HepG2 (cell line): ENCODE measurements at regions not wholly inside any gene's neighbourhood (a gene's known extent, or its start where the extent isn't known, plus 50 kb on each side); places are given as distances from the start of the nearest gene placed in this dataset.

Experiments
- ATAC-seq: fragments of 200-7000 bp; cut with Tn5 transposase; 3 replicates; pipeline ENCODE4 v1.9.1; 2020; ENCODE audit warnings: mild to moderate bottlenecking, moderate library complexity
- BruUV-seq: library from RNA; stranded (reverse); fragments of 400-500 nt; replicated peaks from 2 replicates; lab custom pipeline; 2021; lab: Mats Ljungman, UMichigan
- CTCF ChIA-PET: fragments of 300-600 bp; formaldehyde crosslinking; extraction: SDS; loops from one replicate; lab custom pipeline; 2021; ENCODE audit warnings: low total read pairs, inconsistent platforms, low intra/inter-chr PET ratio; lab: Yijun Ruan, JAX
- POLR2A ChIA-PET: fragments of 350-600 bp; sonication (Branson Sonifier 250); formaldehyde crosslinking; loops from one replicate; lab custom pipeline; 2020; ENCODE audit warnings: antibody characterized with exemption, inconsistent platforms; lab: Yijun Ruan, JAX
- DNase-seq: peaks from one replicate; pipeline ENCODE4 v3.0.0-alpha.2; 2015; ENCODE audit warnings: low spot score
- FAIRE-seq: peaks from 3 replicates; lab custom pipeline; 2011; peaks lifted over from hg19 to GRCh38; lab: Jason Lieb, UNC
- H2AFZ ChIP-seq: one replicate; pipeline ENCODE4 v1.6.1; 2011; ENCODE audit warnings: low read length, inconsistent platforms
- H3K27ac ChIP-seq: fragments of 300-600 bp; 3 replicates; pipeline ENCODE4 v1.8.0; 2011; ENCODE audit warnings: mixed run types, mild to moderate bottlenecking, mixed read lengths, low read length, inconsistent platforms; ENCODE audit not compliant: insufficient read depth; ENCODE audit errors: extremely low read length
- H3K27me3 ChIP-seq, 2 experiments: fragments of 200-600 bp in 1 of 2; 2 replicates in 1 of 2; 3 replicates in 1 of 2; pipeline versions ENCODE4 v1.6.0 to v1.8.0; 2011; ENCODE audit warnings: low read length in 2 of 2, mild to moderate bottlenecking in 2 of 2, moderate library complexity in 2 of 2, inconsistent platforms in 1 of 2; ENCODE audit not compliant: insufficient read depth in 2 of 2, control insufficient read depth in 1 of 2
- H3K36me3 ChIP-seq, 2 experiments: fragments of 200-600 bp in 1 of 2; replicated peaks in 1 of 2; 2 replicates in 1 of 2; 3 replicates in 1 of 2; pipeline versions ENCODE4 v1.5.1 to v1.8.0; 2011; ENCODE audit warnings: low read length in 2 of 2, inconsistent platforms in 1 of 2; ENCODE audit not compliant: insufficient read depth in 2 of 2, control insufficient read depth in 1 of 2
- H3K4me1 ChIP-seq: 2 replicates; pipeline ENCODE4 v1.5.1; 2012; ENCODE audit warnings: low read length, inconsistent platforms; ENCODE audit not compliant: insufficient read depth
- H3K4me2 ChIP-seq: 2 replicates; pipeline ENCODE4 v1.6.0; 2011; ENCODE audit warnings: low read depth, low read length, inconsistent platforms
- H3K4me3 ChIP-seq, 3 experiments: fragments of 200-600 bp in 1 of 3; sonication (generic), shearing (Covaris generic) in 1 of 3; replicated peaks in 1 of 3; 2 replicates each; pipeline ENCODE4 v1.5.1; 2011 to 2016; ENCODE audit warnings: low read length in 3 of 3, inconsistent platforms in 2 of 3, low read depth in 2 of 3, mild to moderate bottlenecking in 2 of 3, control low read depth in 1 of 3, mixed read lengths in 1 of 3; ENCODE audit not compliant: insufficient read depth in 1 of 3
- H3K79me2 ChIP-seq: one replicate; pipeline ENCODE4 v1.6.1; 2011; ENCODE audit warnings: low read length, inconsistent platforms; ENCODE audit not compliant: insufficient read depth
- H3K9ac ChIP-seq: 2 replicates; pipeline ENCODE4 v1.6.0; 2011; ENCODE audit warnings: mild to moderate bottlenecking, low read depth, low read length, inconsistent platforms; ENCODE audit not compliant: insufficient read depth
- H3K9me3 ChIP-seq: 2 replicates; pipeline ENCODE4 v1.5.1; 2012; ENCODE audit warnings: mild to moderate bottlenecking, low read length
- H4K20me1 ChIP-seq: 2 replicates; pipeline ENCODE4 v1.6.0; 2011; ENCODE audit warnings: inconsistent platforms, mild to moderate bottlenecking, low read length, moderate library complexity; ENCODE audit not compliant: insufficient read depth
- JUNB ChIP-seq: sonication (generic); formaldehyde crosslinking; IDR thresholded peaks from 2 replicates; pipeline ENCODE4 v1.8.0; 2022; ENCODE audit warnings: missing genetic modification reagents, mild to moderate bottlenecking, borderline replicate concordance
- KLF11 ChIP-seq: IDR thresholded peaks from 2 replicates; pipeline ENCODE4 v1.6.1; 2016; ENCODE audit warnings: missing compliant biosample characterization
- TBP ChIP-seq: sonication (generic); formaldehyde crosslinking; IDR thresholded peaks from 2 replicates; pipeline ENCODE4 v1.5.0; 2020; ENCODE audit warnings: missing genetic modification reagents
- ZFP37 ChIP-seq: sonication (generic); formaldehyde crosslinking; IDR thresholded peaks from 2 replicates; pipeline ENCODE4 v1.4.0; 2020; ENCODE audit warnings: missing genetic modification reagents, borderline replicate concordance
- ZNF547 ChIP-seq: sonication (generic); formaldehyde crosslinking; IDR thresholded peaks from 2 replicates; pipeline ENCODE4 v1.5.1; 2020; ENCODE audit warnings: mild to moderate bottlenecking, missing genetic modification reagents
- ZNF878 ChIP-seq: sonication (generic); formaldehyde crosslinking; IDR thresholded peaks from 2 replicates; pipeline ENCODE4 v1.8.1; 2023; ENCODE audit warnings: mild to moderate bottlenecking, missing genetic modification reagents, moderate library complexity
- in situ Hi-C: cut with HindIII; loops from 2 replicates; pipeline ENCODE4 v1.10.0; 2017; ENCODE audit warnings: low pct_unique_long_range_greater_than_20kb; ENCODE audit not compliant: extremely low pct_ligation_motif_present
- intact Hi-C: fragments of 100-400 bp; cut with micrococcal nuclease; formaldehyde crosslinking; loops from one replicate; pipeline ENCODE4 v1.10.0; 2022; ENCODE audit not compliant: unreplicated experiment
- TF ChIP-seq, protein P1 (sequence below): sonication (generic); formaldehyde crosslinking; IDR thresholded peaks from 2 replicates; pipeline ENCODE4 v1.4.0; 2020; ENCODE audit warnings: mild to moderate bottlenecking, missing genetic modification reagents, borderline replicate concordance
- TF ChIP-seq, protein P2 (sequence below): sonication (generic); formaldehyde crosslinking; IDR thresholded peaks from 2 replicates; pipeline ENCODE4 v1.8.0; 2022; ENCODE audit warnings: missing genetic modification reagents, mild to moderate bottlenecking, inconsistent platforms, borderline replicate concordance

DNA sequence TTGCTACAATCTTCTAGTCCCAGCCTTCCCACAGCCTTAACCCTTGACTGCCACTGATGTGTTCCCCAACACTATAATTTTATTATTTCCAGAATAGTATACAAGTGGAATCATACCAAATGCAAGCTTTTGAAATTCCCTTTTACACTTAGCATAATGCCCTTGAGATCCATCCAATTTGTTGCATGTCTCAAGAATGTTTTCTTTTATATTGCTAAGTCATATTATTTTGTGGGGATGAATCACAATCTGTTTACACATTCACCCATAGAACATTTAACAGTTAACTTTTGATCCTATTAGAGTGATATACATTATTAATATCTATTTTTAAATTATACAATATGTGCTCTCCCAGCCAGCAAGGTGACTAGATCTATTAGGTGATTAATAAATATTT, 74.3 kb upstream of the KYNU start:
- BruUV-seq, result no TSS peak
- Histone ChIP-seq H3K27me3 (no peaks in the 10 kb centered on the region), H3K9me3 (no peaks in the 10 kb centered on the region), H3K36me3 (no peaks in the 10 kb centered on the region), H4K20me1 (no peaks in the 10 kb centered on the region), H3K4me3 (no peak overlapping the region), H3K4me2 (no peak overlapping the region), H3K9ac (no peak overlapping the region), H3K27ac (no peak overlapping the region), H3K4me1 (no peaks in the 10 kb centered on the region), H2AFZ (no peak overlapping the region), H3K79me2 (no peaks in the 10 kb centered on the region)
- ATAC-seq (no peak), FAIRE-seq (no peak), DNase-seq (no peak)
- intact Hi-C loops (loop anchor here (5.0 kb wide), 1 partner anchor 834 kb away; no protein-coding TSS in a partner anchor), in situ Hi-C loops (no loop called here)
- POLR2A ChIA-PET, result no interaction called here
- CTCF ChIA-PET, result no interaction called here
- TF ChIP-seq ZNF547 (CRISPR knock-in tag), result no peak
- TF ChIP-seq, protein P1, sequence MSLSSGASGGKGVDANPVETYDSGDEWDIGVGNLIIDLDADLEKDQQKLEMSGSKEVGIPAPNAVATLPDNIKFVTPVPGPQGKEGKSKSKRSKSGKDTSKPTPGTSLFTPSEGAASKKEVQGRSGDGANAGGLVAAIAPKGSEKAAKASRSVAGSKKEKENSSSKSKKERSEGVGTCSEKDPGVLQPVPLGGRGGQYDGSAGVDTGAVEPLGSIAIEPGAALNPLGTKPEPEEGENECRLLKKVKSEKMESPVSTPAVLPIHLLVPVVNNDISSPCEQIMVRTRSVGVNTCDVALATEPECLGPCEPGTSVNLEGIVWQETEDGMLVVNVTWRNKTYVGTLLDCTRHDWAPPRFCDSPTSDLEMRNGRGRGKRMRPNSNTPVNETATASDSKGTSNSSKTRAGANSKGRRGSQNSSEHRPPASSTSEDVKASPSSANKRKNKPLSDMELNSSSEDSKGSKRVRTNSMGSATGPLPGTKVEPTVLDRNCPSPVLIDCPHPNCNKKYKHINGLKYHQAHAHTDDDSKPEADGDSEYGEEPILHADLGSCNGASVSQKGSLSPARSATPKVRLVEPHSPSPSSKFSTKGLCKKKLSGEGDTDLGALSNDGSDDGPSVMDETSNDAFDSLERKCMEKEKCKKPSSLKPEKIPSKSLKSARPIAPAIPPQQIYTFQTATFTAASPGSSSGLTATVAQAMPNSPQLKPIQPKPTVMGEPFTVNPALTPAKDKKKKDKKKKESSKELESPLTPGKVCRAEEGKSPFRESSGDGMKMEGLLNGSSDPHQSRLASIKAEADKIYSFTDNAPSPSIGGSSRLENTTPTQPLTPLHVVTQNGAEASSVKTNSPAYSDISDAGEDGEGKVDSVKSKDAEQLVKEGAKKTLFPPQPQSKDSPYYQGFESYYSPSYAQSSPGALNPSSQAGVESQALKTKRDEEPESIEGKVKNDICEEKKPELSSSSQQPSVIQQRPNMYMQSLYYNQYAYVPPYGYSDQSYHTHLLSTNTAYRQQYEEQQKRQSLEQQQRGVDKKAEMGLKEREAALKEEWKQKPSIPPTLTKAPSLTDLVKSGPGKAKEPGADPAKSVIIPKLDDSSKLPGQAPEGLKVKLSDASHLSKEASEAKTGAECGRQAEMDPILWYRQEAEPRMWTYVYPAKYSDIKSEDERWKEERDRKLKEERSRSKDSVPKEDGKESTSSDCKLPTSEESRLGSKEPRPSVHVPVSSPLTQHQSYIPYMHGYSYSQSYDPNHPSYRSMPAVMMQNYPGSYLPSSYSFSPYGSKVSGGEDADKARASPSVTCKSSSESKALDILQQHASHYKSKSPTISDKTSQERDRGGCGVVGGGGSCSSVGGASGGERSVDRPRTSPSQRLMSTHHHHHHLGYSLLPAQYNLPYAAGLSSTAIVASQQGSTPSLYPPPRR (CRISPR knock-in tag), result no peak
- TF ChIP-seq JUNB (CRISPR knock-in tag), result no peak
- no peak for TF ChIP-seq ZNF878 (CRISPR knock-in tag)
- TF ChIP-seq, protein P2, sequence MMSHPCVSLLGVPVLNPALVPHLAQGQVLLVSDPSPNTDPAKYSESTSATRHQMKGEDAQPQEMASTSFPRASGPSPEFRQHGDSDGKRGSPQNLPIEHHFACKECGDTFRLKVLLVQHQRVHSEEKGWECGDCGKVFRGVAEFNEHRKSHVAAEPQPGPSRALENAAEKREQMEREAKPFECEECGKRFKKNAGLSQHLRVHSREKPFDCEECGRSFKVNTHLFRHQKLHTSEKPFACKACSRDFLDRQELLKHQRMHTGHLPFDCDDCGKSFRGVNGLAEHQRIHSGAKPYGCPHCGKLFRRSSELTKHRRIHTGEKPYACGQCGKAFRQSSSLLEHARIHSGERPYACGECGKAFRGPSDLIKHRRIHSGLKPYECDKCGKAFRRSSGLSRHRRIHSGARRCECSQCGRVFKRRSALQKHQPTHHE (CRISPR knock-in tag), result no peak
- TF ChIP-seq TBP (CRISPR knock-in tag), result no peak
- TF ChIP-seq ZFP37 (CRISPR knock-in tag), result no peak
- no peak for TF ChIP-seq KLF11 (CRISPR knock-in tag)
